ENCODE measurements at regions not wholly inside any gene's neighbourhood (a gene's known extent, or its start where the extent isn't known, plus 50 kb on each side); places are given as distances from the start of the nearest gene placed in this dataset.

- H3K36me3 ChIP-seq (ENCODE audit: control insufficient read depth, insufficient read depth, low read length), result no peaks in the 10 kb centered on the region
- no peak for DNase-seq
- Mint-ChIP-seq H3K27me3 (ENCODE audit: insufficient read depth) (no peaks in the 10 kb centered on the region), H3K9me3 (no peaks in the 10 kb centered on the region), H3K4me1 (no peaks in the 10 kb centered on the region), H3K27ac (no peak overlapping the region), H3K4me3 (no peak overlapping the region), H3K36me3 (ENCODE audit: low read depth) (no peaks in the 10 kb centered on the region)
- no peak overlapping the region for H3K27ac ChIP-seq (ENCODE audit: low read depth, low read length)
- H3K4me3 ChIP-seq (ENCODE audit: low read length), result no peak overlapping the region
- WGBS, 2 experiments (ENCODE audit: insufficient coverage in 1 of 2, insufficient read length in 1 of 2), result 83 to 87% methylated on average over 5 to 6 of the region's 6 CpGs
- H3K9me3 ChIP-seq (ENCODE audit: control insufficient read depth, low read length), result no peaks in the 10 kb centered on the region
- no peak for TF ChIP-seq CTCF (conservative IDR thresholded peaks at IDR 0.05)
- peaks cover 2% of the 10 kb centered on the region for H3K4me1 ChIP-seq (ENCODE audit: control insufficient read depth, insufficient read depth, low read length)
- no peak overlapping the region for H3K9ac ChIP-seq (ENCODE audit: extremely low read depth, low read length, poor library complexity, severe bottlenecking)
- no peaks in the 10 kb centered on the region for H3K27me3 ChIP-seq (ENCODE audit: control insufficient read depth, insufficient read depth, low read length, poor library complexity, severe bottlenecking)
Measured at GRCh38 chr9:31745468-31745867, 639.0 kb upstream of the ACO1 start.

DNA sequence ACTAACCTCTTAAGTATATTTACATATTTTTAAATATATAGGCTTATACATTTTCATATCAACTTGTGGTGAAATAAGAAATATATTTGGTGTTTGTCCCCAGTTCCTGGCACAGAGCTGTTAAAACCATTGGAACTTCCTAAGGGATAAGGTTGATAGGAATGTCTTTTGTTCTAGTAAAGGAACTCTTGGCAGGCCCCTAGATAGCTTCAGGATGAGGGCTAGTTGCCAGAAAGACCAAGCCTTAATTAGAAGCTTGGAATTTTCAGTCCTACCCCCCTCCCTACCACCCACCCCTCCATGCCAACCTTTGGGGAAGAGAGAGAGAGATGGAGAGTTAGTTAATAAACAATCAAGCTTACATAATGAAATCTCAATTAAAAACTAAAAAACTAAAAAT is 638.6 kb upstream of the ACO1 start:
- Histone ChIP-seq H3K9ac (ENCODE audit: extremely low read depth, low read length, poor library complexity, severe bottlenecking) (no peak overlapping the region), H3K4me1 (ENCODE audit: control insufficient read depth, insufficient read depth, low read length) (peaks cover 2% of the 10 kb centered on the region), H3K4me3 (ENCODE audit: low read length) (no peak overlapping the region), H3K36me3 (ENCODE audit: control insufficient read depth, insufficient read depth, low read length) (no peaks in the 10 kb centered on the region), H3K9me3 (ENCODE audit: control insufficient read depth, low read length) (no peaks in the 10 kb centered on the region), H3K27ac (ENCODE audit: low read depth, low read length) (no peak overlapping the region), H3K27me3 (ENCODE audit: control insufficient read depth, insufficient read depth, low read length, poor library complexity, severe bottlenecking) (no peaks in the 10 kb centered on the region)
- Mint-ChIP-seq H3K9me3 (no peaks in the 10 kb centered on the region), H3K27me3 (ENCODE audit: insufficient read depth) (no peaks in the 10 kb centered on the region), H3K27ac (no peak overlapping the region), H3K4me3 (no peak overlapping the region), H3K4me1 (no peaks in the 10 kb centered on the region), H3K36me3 (ENCODE audit: low read depth) (no peaks in the 10 kb centered on the region)
- TF ChIP-seq CTCF (conservative IDR thresholded peaks at IDR 0.05), result no peak
- no peak for DNase-seq

DNA sequence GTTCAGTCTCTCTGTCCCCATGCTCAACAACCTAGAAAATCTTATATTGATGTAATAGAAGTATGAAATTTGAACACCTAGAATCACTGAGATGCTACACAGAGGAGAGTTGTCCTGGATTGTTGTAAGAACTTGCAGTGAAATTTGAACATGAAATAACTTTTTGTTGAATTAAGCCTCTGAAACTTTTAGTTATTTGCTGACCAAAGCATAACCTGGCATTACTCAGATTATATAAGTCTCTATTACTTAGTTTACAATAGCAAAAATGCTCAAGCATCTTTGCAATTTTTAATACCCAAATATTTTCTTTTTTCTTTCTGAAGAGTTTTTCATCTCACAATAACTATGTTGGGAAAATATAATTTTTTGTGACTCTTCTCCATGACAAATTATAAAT is 630.7 kb upstream of the ACO1 start:
- H3K4me3 ChIP-seq (ENCODE audit: low read length), result no peak overlapping the region
- no peaks in the 10 kb centered on the region for H3K27me3 ChIP-seq (ENCODE audit: control insufficient read depth, insufficient read depth, low read length, poor library complexity, severe bottlenecking)
- no peaks in the 10 kb centered on the region for H3K9me3 ChIP-seq (ENCODE audit: control insufficient read depth, low read length)
- Mint-ChIP-seq H3K9me3 (no peaks in the 10 kb centered on the region), H3K27ac (no peak overlapping the region), H3K36me3 (ENCODE audit: low read depth) (no peaks in the 10 kb centered on the region), H3K4me1 (no peaks in the 10 kb centered on the region), H3K27me3 (ENCODE audit: insufficient read depth) (no peaks in the 10 kb centered on the region), H3K4me3 (no peak overlapping the region)
- no peak overlapping the region for H3K9ac ChIP-seq (ENCODE audit: extremely low read depth, low read length, poor library complexity, severe bottlenecking)
- no peak for TF ChIP-seq CTCF (conservative IDR thresholded peaks at IDR 0.05)
- DNase-seq, result no peak
- no peaks in the 10 kb centered on the region for H3K4me1 ChIP-seq (ENCODE audit: control insufficient read depth, insufficient read depth, low read length)
- H3K36me3 ChIP-seq (ENCODE audit: control insufficient read depth, insufficient read depth, low read length), result no peaks in the 10 kb centered on the region
- no peak overlapping the region for H3K27ac ChIP-seq (ENCODE audit: low read depth, low read length)
